Prostate gland (tissue), 2 donors: ENCODE measurements at regions not wholly inside any gene's neighbourhood (a gene's known extent, or its start where the extent isn't known, plus 50 kb on each side); places are given as distances from the start of the nearest gene placed in this dataset.

Experiments
- DNase-seq: peaks from one replicate; pipeline ENCODE4 v3.0.0-alpha.2; 2019; ENCODE audit warnings: low spot score
- H3K27ac ChIP-seq, 2 donors: fragments of 200-600 bp; sonication (generic); 2 replicates each; pipeline ENCODE4 v1.5.1; 2017 to 2019
- H3K27me3 ChIP-seq: fragments of 200-600 bp; sonication (generic); replicated peaks from 2 replicates; pipeline ENCODE4 v1.5.1; 2019; ENCODE audit not compliant: insufficient read depth
- H3K36me3 ChIP-seq, 2 donors: fragments of 200-600 bp; sonication (generic); 1 replicate in 1 of 2; 2 replicates in 1 of 2; pipeline versions ENCODE4 v1.5.1 to v1.8.1; 2017 to 2019
- H3K4me1 ChIP-seq: fragments of 200-600 bp; sonication (generic); replicated peaks from 2 replicates; pipeline ENCODE4 v1.5.1; 2019
- H3K4me3 ChIP-seq, 2 donors: fragments of 200-600 bp; sonication (generic); 2 replicates each; pipeline ENCODE4 v1.5.1; 2017 to 2019
- H3K9me3 ChIP-seq: fragments of 200-600 bp; sonication (generic); 2 replicates; pipeline ENCODE4 v1.5.1; 2017
- POLR2A ChIP-seq: fragments of 450-650 bp; IDR thresholded peaks from one replicate; pipeline ENCODE4 v1.6.1; 2016; ENCODE audit warnings: antibody characterized with exemption, mild to moderate bottlenecking
- POLR2AphosphoS5 ChIP-seq: sonication (generic); formaldehyde crosslinking; IDR thresholded peaks from one replicate; pipeline ENCODE4 v1.6.1; 2017; ENCODE audit warnings: antibody characterized with exemption
- WGBS: methylation state at CpG from one replicate; pipeline ENCODE4 v1.1.5; 2018; 5-methylcytosine and 5-hydroxymethylcytosine counted together
- intact Hi-C: fragments of 100-400 bp; cut with DNase I; formaldehyde crosslinking; loops from one replicate; pipeline ENCODE4 v1.14.2; 2022
- TF ChIP-seq, protein P1 (sequence below), 4 experiments: fragments of 200-600 bp in 2 of 4; fragments of 450-650 bp in 2 of 4; sonication (generic) in 2 of 4; IDR thresholded peaks; 1 replicate in 3 of 4; 2 replicates in 1 of 4; pipeline ENCODE4 v1.5.1; 2016 to 2019; ENCODE audit warnings: antibody characterized with exemption in 4 of 4, mild to moderate bottlenecking in 2 of 4, moderate library complexity in 2 of 4

- TF ChIP-seq POLR2AphosphoS5 (no peak), POLR2A (no peak)
- TF ChIP-seq, protein P1, sequence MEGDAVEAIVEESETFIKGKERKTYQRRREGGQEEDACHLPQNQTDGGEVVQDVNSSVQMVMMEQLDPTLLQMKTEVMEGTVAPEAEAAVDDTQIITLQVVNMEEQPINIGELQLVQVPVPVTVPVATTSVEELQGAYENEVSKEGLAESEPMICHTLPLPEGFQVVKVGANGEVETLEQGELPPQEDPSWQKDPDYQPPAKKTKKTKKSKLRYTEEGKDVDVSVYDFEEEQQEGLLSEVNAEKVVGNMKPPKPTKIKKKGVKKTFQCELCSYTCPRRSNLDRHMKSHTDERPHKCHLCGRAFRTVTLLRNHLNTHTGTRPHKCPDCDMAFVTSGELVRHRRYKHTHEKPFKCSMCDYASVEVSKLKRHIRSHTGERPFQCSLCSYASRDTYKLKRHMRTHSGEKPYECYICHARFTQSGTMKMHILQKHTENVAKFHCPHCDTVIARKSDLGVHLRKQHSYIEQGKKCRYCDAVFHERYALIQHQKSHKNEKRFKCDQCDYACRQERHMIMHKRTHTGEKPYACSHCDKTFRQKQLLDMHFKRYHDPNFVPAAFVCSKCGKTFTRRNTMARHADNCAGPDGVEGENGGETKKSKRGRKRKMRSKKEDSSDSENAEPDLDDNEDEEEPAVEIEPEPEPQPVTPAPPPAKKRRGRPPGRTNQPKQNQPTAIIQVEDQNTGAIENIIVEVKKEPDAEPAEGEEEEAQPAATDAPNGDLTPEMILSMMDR (IDR thresholded peaks at IDR 0.05) = no peak
- DNase-seq = no peak
- H3K4me1 ChIP-seq = no peaks in the 10 kb centered on the region
- H3K27ac ChIP-seq = no peak overlapping the region
- H3K9me3 ChIP-seq = no peaks in the 10 kb centered on the region
- H3K27me3 ChIP-seq = no peaks in the 10 kb centered on the region
- H3K4me3 ChIP-seq = no peak overlapping the region
- WGBS = 47% methylated on average over 2 of the region's 2 CpGs
- intact Hi-C loops = no loop called here
- no peaks in the 10 kb centered on the region for H3K36me3 ChIP-seq
Observed at GRCh38 chr6:105803442-105803841, 282.7 kb upstream of the PRDM1 start.

DNA sequence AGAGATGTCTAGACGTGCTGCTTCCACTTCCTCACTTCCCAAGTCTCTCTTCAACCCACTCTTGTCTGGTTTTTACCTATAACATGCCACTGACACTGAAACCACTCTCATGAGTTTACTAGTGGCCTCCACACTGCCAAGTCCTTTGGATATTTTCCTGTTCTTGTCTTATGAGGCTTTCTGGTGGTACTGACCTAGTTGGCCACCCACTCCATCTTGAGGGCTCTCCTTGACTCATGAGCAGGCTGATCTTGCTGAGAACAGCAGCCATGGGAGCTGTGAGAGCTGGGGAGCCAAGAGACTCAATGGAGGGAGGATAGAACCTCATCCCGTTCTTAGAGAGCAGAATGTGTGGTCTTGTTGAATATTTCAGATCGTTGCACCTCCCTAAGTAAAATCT lies 283.4 kb upstream of the PRDM1 start:
- no peaks in the 10 kb centered on the region for H3K27me3 ChIP-seq
- no peak for DNase-seq
- TF ChIP-seq POLR2A (no peak), POLR2AphosphoS5 (no peak)
- TF ChIP-seq, protein P1 (IDR thresholded peaks at IDR 0.05) = no peak
- no peaks in the 10 kb centered on the region for H3K36me3 ChIP-seq
- H3K27ac ChIP-seq = no peak overlapping the region
- H3K4me1 ChIP-seq = no peaks in the 10 kb centered on the region
- WGBS = 96% methylated on average over 3 of the region's 3 CpGs
- H3K9me3 ChIP-seq = no peaks in the 10 kb centered on the region
- no peak overlapping the region for H3K4me3 ChIP-seq
- intact Hi-C loops = no loop called here

- TF ChIP-seq, protein P1 (IDR thresholded peaks at IDR 0.05) = no peak
- TF ChIP-seq POLR2AphosphoS5 (no peak), POLR2A (no peak)
- Histone ChIP-seq H3K9me3 (no peaks in the 10 kb centered on the region), H3K27ac (no peak overlapping the region), H3K27me3 (no peaks in the 10 kb centered on the region), H3K4me3 (no peak overlapping the region), H3K4me1 (no peaks in the 10 kb centered on the region), H3K36me3 (no peaks in the 10 kb centered on the region)
- 96% methylated on average over 2 of the region's 2 CpGs for WGBS
- intact Hi-C loops = no loop called here
- no peak for DNase-seq
Observed at GRCh38 chr6:105800871-105801270, 285.3 kb upstream of the PRDM1 start.

DNA sequence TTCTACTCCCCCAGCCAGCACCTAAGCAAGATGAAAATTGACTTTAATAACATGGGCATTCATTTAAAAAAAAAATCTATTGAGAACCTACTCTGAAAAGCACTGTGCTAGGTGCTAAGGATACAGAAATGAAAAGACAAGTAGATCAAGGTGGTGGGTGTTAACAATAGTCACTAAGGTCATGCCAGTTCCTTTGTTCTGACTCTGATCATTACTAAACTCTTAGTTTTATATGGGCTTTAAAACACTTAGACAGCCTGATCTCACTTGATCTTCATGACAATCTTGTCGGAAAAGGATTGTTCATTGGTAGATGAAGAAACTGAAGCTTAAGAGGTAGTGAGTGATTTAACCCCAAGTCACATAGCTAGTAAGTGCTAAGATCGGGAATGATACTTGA lies 285.7 kb upstream of the PRDM1 start:
- TF ChIP-seq, protein P1 (IDR thresholded peaks at IDR 0.05) = no peak
- TF ChIP-seq POLR2A (no peak), POLR2AphosphoS5 (no peak)
- intact Hi-C loops = no loop called here
- Histone ChIP-seq H3K9me3 (no peaks in the 10 kb centered on the region), H3K27me3 (no peaks in the 10 kb centered on the region), H3K36me3 (no peaks in the 10 kb centered on the region), H3K4me1 (no peaks in the 10 kb centered on the region), H3K4me3 (no peak overlapping the region), H3K27ac (no peak overlapping the region)
- DNase-seq = no peak
- 96% methylated on average over 2 of the region's 2 CpGs for WGBS

DNA sequence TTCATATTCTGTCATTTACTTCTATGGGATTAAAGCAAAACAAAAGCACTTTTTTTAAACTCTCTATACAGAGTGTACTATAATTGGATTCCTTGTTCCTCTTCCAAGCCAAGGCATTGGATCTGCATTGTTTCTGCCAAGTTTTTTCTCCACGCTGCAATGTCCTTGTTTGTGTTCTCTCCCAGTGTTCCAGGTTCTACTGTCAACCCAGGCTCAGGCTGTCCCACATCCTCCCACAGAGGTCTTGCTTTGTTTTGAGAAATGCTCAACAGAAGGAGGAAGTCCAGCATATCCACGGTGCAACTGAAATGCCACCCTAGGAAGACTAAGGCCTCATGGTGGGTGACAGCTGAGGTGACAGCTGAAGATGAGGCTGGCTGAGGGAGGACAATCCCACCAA lies 287.1 kb upstream of the PRDM1 start:
- no peaks in the 10 kb centered on the region for H3K9me3 ChIP-seq
- no peak overlapping the region for H3K4me3 ChIP-seq
- DNase-seq = peak; percentile 27
- 17% methylated on average over 2 of the region's 2 CpGs for WGBS
- H3K4me1 ChIP-seq = no peaks in the 10 kb centered on the region
- TF ChIP-seq, protein P1 (IDR thresholded peaks at IDR 0.05) = no peak
- TF ChIP-seq POLR2A (no peak), POLR2AphosphoS5 (peak; percentile 65)
- no peaks in the 10 kb centered on the region for H3K36me3 ChIP-seq
- H3K27ac ChIP-seq = peak overlapping the region in 1 of 2 donors; percentile 7
- no peaks in the 10 kb centered on the region for H3K27me3 ChIP-seq
- intact Hi-C loops = no loop called here
